Transverse colon (tissue), 4 donors: ENCODE measurements at regions not wholly inside any gene's neighbourhood (a gene's known extent, or its start where the extent isn't known, plus 50 kb on each side); places are given as distances from the start of the nearest gene placed in this dataset.

Experiments
- DNase-seq: peaks from one replicate; pipeline ENCODE4 v3.0.0-alpha.2; 2019
- H3K27ac ChIP-seq, 4 donors: fragments of 200-600 bp; sonication (generic); 2 replicates each; pipeline ENCODE4 v1.5.1; 2016 to 2018; ENCODE audit warnings: inconsistent platforms in 4 of 4
- H3K27me3 ChIP-seq: fragments of 200-600 bp; sonication (generic); 2 replicates; pipeline ENCODE4 v1.5.1; 2017; ENCODE audit warnings: inconsistent platforms
- H3K36me3 ChIP-seq, 4 donors: fragments of 200-600 bp; sonication (generic); 2 replicates each; pipeline ENCODE4 v1.5.1; 2017 to 2019; ENCODE audit warnings: inconsistent platforms in 4 of 4
- H3K4me1 ChIP-seq, 4 donors: fragments of 200-600 bp; sonication (generic); 2 replicates each; pipeline ENCODE4 v1.5.1; 2017 to 2020; ENCODE audit warnings: inconsistent platforms in 4 of 4
- H3K4me3 ChIP-seq, 4 donors: fragments of 200-600 bp; sonication (generic); 1 replicate in 1 of 4; 2 replicates in 3 of 4; pipeline versions ENCODE4 v1.5.1 to v1.6.1; 2017 to 2019; ENCODE audit warnings: inconsistent platforms in 4 of 4
- H3K9me3 ChIP-seq, 2 donors: fragments of 200-600 bp; sonication (generic); 2 replicates each; pipeline ENCODE4 v1.5.1; 2017 to 2019; ENCODE audit warnings: inconsistent platforms in 2 of 2
- EP300 ChIP-seq: sonication (generic); formaldehyde crosslinking; IDR thresholded peaks from one replicate; pipeline ENCODE4 v1.6.1; 2017; ENCODE audit warnings: antibody characterized with exemption, low read depth
- POLR2A ChIP-seq: fragments of 450-650 bp; IDR thresholded peaks from one replicate; pipeline ENCODE4 v1.6.1; 2016; ENCODE audit warnings: antibody characterized with exemption, mild to moderate bottlenecking, moderate library complexity
- POLR2AphosphoS5 ChIP-seq, 3 donors: sonication (generic); formaldehyde crosslinking; IDR thresholded peaks; one replicate each; pipeline ENCODE4 v1.6.1; 2016; ENCODE audit warnings: antibody characterized with exemption in 3 of 3
- WGBS, 2 donors: methylation state at CpG; one replicate each; pipeline ENCODE4 v1.1.5; 2018; ENCODE audit warnings: low coverage in 1 of 2; 5-methylcytosine and 5-hydroxymethylcytosine counted together
- in situ Hi-C, 4 donors: fragments of 200-750 bp; cut with MboI; loops; one replicate each; pipeline versions ENCODE4 v1.15.0 to v1.15.1; 2017; ENCODE audit warnings: low sequenced_read_pairs in 3 of 4, low pct_ligation_motif_present in 1 of 4, low pct_unique_long_range_greater_than_20kb in 1 of 4
- intact Hi-C: fragments of 100-400 bp; cut with DNase I; formaldehyde crosslinking; loops from one replicate; pipeline ENCODE4 v1.15.1; 2023; ENCODE audit warnings: low total_unique reads
- TF ChIP-seq, protein P1 (sequence below), 5 experiments: fragments of 200-600 bp in 3 of 5; fragments of 450-650 bp in 2 of 5; sonication (generic) in 3 of 5; IDR thresholded peaks; 1 replicate in 2 of 5; 2 replicates in 3 of 5; pipeline ENCODE4 v1.5.1; 2016 to 2017; ENCODE audit warnings: antibody characterized with exemption in 5 of 5, inconsistent platforms in 3 of 5, mild to moderate bottlenecking in 2 of 5, moderate library complexity in 1 of 5

DNA sequence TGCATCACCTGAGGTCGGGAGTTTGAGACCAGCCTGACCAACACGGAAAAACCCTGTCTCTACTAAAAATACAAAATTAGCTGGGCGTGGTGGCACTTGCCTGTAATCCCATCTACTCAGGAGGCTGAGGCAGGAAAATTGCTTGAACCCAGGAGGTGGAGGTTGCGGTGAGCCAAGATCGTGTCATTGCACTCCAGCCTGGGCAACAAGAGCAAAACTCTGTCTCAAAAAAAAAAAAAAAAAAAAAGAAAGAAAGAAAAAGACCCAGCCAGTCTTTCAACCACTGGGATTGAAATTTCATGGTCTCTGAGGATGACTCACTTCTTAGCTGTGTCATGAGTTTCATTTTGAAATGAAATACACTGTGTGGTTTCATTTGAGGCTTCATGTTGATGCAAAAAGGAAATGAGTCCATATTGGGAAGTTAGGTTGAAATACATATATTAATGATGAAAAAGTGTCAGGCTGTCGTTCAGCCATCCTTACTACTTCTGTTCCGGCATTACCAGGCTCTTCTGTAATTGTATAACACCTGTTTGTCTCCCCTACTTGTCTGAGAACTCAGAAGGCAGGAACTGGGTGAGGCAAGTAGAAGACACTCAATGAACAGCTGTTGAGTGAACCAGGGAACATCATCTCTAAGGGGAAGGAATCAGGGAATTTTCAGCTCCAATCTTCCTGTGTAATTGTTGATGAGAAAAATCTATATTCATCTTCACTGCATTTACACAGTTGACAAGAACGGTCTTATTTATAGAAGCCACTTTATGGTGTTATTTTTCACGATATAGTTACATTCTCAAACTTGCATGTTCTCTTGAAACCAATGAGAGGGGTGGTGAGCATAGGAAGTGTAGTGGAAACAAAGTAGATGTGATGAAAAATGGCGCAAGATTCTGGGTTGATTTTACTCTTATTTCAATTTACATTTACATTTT, 87.4 kb downstream of the NFKBIZ start:
- peaks cover 0 to 26% (median 7%) of the 10 kb centered on the region in 4 donors for H3K4me1 ChIP-seq
- H3K36me3 ChIP-seq = no peaks in the 10 kb centered on the region
- intact Hi-C loops (no loop called here), in situ Hi-C loops (no loop called here)
- H3K27me3 ChIP-seq = no peaks in the 10 kb centered on the region
- H3K27ac ChIP-seq = no peak overlapping the region
- TF ChIP-seq POLR2AphosphoS5 (IDR thresholded peaks at IDR 0.05) (no peak), EP300 (no peak), POLR2A (no peak)
- TF ChIP-seq, protein P1, sequence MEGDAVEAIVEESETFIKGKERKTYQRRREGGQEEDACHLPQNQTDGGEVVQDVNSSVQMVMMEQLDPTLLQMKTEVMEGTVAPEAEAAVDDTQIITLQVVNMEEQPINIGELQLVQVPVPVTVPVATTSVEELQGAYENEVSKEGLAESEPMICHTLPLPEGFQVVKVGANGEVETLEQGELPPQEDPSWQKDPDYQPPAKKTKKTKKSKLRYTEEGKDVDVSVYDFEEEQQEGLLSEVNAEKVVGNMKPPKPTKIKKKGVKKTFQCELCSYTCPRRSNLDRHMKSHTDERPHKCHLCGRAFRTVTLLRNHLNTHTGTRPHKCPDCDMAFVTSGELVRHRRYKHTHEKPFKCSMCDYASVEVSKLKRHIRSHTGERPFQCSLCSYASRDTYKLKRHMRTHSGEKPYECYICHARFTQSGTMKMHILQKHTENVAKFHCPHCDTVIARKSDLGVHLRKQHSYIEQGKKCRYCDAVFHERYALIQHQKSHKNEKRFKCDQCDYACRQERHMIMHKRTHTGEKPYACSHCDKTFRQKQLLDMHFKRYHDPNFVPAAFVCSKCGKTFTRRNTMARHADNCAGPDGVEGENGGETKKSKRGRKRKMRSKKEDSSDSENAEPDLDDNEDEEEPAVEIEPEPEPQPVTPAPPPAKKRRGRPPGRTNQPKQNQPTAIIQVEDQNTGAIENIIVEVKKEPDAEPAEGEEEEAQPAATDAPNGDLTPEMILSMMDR (IDR thresholded peaks at IDR 0.05) = no peak
- no peak overlapping the region for H3K4me3 ChIP-seq
- DNase-seq = no peak
- 70 to 74% methylated on average over 5 to 10 of the region's 10 CpGs for WGBS, 2 donors
- no peaks in the 10 kb centered on the region for H3K9me3 ChIP-seq

DNA sequence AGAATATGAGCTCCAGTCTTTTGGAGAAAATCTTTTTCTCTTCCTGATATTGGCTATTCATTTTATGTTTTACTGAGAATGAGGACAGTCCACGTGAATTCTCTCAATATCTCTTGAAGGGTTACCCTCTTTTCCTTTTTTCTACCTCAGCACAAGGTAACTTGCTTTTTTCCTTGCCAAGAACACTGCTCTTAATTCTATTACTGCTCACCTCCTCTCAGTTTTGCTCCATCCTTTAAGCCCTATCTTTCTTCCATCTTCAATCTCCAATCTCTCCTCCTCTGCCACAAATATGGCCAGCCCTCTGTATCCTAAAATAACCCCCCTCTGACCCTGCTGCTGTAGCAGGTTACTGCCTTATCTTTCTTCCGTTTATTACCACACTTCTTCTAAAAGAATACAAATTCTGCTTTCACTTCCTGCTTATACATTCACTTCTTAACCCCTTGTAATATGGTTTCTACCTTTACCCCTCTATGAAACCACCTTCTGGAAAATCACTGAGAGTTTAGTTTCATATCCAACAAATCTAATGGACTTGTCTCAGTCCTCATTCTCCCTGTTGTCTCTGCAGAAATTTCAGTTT, 89.0 kb downstream of the NFKBIZ start:
- TF ChIP-seq POLR2AphosphoS5 (IDR thresholded peaks at IDR 0.05) (no peak), POLR2A (no peak), EP300 (no peak)
- TF ChIP-seq, protein P1 (IDR thresholded peaks at IDR 0.05) = no peak
- DNase-seq = no peak
- Histone ChIP-seq H3K27me3 (no peaks in the 10 kb centered on the region), H3K4me1 (peaks cover 0 to 26% (median 7%) of the 10 kb centered on the region in 4 donors), H3K36me3 (no peaks in the 10 kb centered on the region), H3K4me3 (no peak overlapping the region), H3K9me3 (no peaks in the 10 kb centered on the region), H3K27ac (no peak overlapping the region)
- 25% methylated on average over 2 of the region's 2 CpGs for WGBS, 2 donors
- intact Hi-C loops = no loop called here
- in situ Hi-C loops = no loop called here

DNA sequence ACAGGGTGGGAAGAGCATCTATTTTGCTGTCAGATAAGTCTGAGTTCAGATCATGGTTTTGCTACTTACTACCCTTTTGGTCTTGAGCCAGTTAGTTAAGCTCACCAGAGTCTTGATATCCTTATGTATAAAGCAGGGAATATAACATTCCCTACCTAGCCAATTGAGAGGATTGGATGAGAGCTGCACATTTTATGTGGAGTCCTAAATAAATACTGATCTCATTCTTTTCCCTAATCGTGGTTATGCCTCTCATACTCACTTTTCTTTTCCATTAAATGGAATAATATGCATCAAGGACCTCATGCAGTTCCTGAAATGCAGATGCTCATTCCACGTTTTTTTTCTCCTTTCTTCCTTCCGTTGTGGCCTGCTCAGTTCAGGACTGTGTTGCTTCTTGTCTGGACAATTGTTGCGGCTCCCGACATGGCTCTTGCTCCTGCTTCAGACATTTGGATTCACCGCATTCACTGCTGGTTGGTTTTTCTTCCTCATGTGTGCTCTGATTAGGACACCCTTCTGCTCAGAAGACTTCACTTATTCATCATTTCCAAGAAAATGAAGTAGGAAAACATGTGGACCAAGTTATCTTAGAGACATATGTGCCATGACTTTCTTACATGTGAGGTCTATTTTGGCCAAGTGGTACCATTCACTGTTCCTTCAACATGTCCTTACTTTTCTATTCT, 90.2 kb downstream of the NFKBIZ start:
- TF ChIP-seq POLR2AphosphoS5 (IDR thresholded peaks at IDR 0.05) = no peak
- no peak for TF ChIP-seq POLR2A
- no peak for TF ChIP-seq EP300
- TF ChIP-seq, protein P1 (IDR thresholded peaks at IDR 0.05) = no peak
- Histone ChIP-seq H3K27ac (no peak overlapping the region), H3K36me3 (no peaks in the 10 kb centered on the region), H3K4me1 (peaks cover 0 to 26% (median 7%) of the 10 kb centered on the region in 4 donors), H3K4me3 (no peak overlapping the region), H3K27me3 (no peaks in the 10 kb centered on the region), H3K9me3 (no peaks in the 10 kb centered on the region)
- WGBS, 2 donors = 72 to 91% methylated on average over 2 to 6 of the region's 6 CpGs
- intact Hi-C loops = no loop called here
- in situ Hi-C loops = no loop called here
- DNase-seq = no peak
